GM18511 (cell line): ENCODE measurements at regions not wholly inside any gene's neighbourhood (a gene's known extent, or its start where the extent isn't known, plus 50 kb on each side); places are given as distances from the start of the nearest gene placed in this dataset.

ENCODE experiments used
- ATAC-seq: cut with Tn5 transposase; IDR thresholded peaks from one replicate; pipeline ENCODE4 v1.9.1; 2021; ENCODE audit warnings: mild to moderate bottlenecking, moderate library complexity; ENCODE audit not compliant: unreplicated experiment

DNA sequence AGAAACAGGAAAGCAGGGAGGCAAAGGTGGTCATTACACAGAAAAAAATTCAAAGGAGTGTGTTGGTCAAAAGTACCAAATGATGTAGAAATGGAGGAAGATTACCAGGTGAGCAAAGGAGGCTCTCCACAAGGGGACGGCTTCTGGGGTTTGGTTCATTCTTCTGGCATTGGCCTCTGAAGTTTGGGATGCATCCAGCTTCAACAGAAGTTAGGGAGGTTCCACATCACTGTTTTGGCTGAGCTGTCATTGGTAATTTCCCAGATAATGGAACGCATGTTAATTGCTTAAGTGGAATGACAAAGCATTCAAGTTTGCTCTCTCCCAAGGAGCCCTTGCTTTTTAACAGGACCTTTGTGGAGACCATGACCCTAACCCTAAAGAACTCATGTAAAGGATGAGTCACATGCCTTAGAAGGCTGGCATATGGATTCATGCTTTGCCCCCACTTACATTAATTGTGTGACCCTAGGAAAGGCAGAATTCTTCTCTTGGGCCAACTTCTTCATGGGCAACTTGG lies 398.6 kb downstream of the GPAM start:
- no peak for ATAC-seq

GRCh38 chr10:111785921-111786320 lies 397.6 kb downstream of the GPAM start:
- ATAC-seq = no peak

- no peak for ATAC-seq
Measured at GRCh38 chr10:111789821-111790220, 393.7 kb downstream of the GPAM start.

DNA sequence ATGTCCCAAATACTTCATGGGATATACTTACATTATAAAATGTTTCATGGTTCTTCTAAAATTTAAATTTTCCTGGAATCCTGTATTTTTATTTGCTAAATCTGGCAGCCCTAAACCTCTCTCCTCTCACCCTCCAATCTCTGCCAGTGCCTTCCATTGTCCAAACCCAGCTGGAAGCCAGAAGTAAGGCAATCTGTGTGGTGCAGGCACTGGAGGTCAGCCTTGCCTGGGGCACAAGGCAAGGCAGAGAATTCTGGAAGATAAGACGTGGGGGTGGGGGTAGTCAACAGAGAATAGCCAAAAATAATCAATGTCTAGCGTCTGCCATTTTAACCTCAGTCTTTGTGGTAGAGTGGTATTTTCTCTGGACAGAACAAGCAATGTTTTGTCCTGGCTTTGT lies 381.7 kb downstream of the GPAM start:
- ATAC-seq = no peak

DNA sequence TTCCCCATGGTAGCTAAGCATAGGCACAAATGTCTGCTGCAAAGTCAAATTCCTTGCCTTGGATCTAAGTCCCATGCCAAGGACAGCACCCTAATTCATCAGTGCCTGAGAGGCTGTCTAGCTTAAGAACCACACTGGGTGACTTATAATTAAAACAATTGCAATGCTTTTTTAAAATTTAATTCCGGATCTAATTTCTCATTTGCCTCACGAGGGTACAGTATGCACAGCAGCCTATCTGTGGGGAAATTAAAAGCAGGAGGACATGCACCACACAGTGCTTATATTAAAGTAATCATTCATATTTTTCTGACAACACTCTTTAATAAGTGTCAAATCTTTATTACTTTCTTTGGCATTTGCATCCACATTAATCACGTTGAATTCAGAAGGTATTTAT lies 378.8 kb downstream of the GPAM start:
- no peak for ATAC-seq

DNA sequence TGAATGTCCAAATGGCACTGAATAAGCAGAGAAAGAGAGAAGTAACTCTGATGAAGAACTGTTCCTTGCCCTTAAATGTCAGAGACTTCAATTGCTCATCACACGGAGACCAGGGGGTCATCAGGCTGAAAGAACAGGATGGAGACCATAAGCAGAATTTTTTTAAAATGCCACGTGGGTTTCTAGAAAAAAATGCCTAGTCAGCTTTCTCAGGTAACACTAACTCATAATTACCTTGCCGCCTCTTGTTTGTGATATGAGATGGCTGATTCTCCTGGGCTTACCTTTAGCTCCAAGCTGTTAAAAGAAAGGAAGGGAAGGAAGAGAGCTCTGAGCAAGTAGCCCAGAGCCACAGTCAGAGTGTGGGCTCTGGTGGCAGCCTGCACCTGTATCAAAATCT lies 372.0 kb downstream of the GPAM start:
- ATAC-seq = no peak

GRCh38 chr10:111820471-111820870 lies 363.1 kb downstream of the GPAM start:
- no peak for ATAC-seq

DNA sequence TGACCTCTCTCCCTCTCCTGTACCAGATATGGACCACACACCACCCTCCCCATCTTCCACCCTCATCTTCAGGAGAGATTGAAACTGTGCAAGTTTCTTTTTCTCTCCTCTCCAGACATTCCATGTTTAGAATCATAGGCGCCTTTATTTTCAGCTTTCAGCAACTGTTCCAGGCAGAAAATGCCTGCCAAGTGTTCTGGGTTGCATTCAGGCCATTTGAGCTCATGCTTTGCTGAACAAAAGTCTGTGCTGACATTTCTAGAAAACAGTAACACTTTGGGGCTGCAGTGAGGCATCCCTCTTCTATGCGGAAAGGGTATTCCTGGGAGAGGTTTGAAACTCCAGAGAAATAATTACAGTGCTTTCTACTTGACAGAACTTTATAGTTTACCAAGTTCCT lies 361.7 kb downstream of the GPAM start:
- no peak for ATAC-seq

DNA sequence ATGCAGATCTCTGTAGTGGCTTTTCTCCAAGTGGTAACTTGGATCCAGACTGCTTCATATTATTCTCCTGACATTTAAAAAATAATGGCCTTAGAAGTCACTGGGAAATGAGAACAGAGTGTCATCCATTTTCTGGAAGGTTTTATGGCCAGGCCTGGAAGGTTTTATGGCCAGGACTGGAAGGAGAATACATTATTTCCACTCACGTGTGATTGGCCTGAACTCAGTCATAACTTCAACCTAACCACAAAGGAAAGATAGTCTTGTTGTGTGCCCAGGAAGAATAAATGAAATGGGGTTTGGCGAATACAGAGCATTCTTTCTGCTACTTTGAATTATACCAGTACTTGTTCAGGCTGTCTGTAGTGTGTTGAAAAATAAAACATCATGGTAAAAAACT lies 360.9 kb downstream of the GPAM start:
- ATAC-seq = no peak

DNA sequence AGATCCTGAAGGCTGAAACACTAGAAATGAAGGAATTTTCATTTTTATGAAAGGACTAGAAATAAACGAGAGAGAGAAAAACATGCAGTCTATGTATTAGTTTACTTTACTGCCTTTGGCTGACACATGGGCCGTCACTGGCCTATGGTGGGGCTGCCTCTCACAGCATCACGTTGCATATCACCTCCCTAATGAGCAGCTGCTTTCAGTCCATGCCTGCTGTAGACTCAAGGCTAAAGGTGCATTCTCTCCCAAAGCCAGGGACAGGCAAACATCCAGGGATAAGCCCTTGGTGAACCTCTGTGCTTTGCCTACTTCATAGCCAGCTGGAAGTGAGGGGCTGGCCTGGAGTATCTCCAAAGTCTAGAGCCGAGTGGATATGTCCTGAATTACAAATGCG lies 359.4 kb downstream of the GPAM start:
- no peak for ATAC-seq

DNA sequence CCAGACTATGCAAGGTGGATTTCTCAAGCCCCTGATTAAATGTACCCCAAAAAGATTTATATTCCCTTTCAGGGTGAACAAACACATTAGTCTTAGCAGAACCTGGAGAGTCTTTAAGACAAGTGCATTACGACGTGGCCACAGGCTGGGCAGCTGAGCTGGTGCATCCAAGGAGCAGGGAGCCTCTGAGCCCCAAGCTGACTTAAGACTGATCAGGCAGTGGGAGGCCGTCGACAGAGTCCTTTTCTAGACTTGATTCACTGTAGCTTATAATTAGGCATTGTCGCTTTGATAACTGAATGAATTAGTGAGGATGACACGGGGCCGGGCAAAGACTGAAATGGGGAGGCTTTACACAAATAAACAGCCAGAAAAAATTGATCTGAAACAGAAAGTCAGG lies 353.2 kb downstream of the GPAM start:
- ATAC-seq = no peak

GRCh38 chr10:111831058-111831457 lies 352.5 kb downstream of the GPAM start:
- ATAC-seq = no peak

- ATAC-seq = no peak
Measured at GRCh38 chr10:111833251-111833650, 350.3 kb downstream of the GPAM start.

GRCh38 chr10:111835574-111835973 lies 348.0 kb downstream of the GPAM start:
- ATAC-seq = no peak

- no peak for ATAC-seq
Measured at GRCh38 chr10:111836064-111836463, 347.5 kb downstream of the GPAM start.

GRCh38 chr10:111836571-111836970 lies 347.0 kb downstream of the GPAM start:
- ATAC-seq = no peak

DNA sequence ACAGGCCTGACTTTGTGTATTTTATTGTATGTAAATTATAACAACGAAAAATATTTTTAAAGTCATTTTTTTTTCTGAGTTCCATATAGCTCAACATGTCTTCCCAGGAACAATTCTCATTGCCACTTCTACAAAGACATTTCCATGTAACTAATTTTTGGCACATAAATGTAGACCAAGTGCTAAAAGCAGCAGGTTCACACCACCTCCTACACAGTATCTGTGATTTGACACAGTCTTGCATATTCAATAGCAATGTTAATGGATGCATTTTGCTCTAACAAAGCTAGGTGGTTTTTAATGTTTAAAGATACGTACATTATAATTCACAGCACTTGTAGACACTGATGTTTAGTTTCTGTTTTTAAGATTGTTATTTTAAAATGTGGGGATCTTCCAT lies 346.5 kb downstream of the GPAM start:
- no peak for ATAC-seq

GRCh38 chr10:111837985-111838384 lies 345.6 kb downstream of the GPAM start:
- no peak for ATAC-seq

- no peak for ATAC-seq
Measured at GRCh38 chr10:111840546-111840945, 343.0 kb downstream of the GPAM start.

- ATAC-seq = no peak
Measured at GRCh38 chr10:111852801-111853200, 330.8 kb downstream of the GPAM start.

- no peak for ATAC-seq
Measured at GRCh38 chr10:111856631-111857030, 326.9 kb downstream of the GPAM start.

GRCh38 chr10:111865550-111865949 lies 318.0 kb downstream of the GPAM start:
- ATAC-seq = no peak

DNA sequence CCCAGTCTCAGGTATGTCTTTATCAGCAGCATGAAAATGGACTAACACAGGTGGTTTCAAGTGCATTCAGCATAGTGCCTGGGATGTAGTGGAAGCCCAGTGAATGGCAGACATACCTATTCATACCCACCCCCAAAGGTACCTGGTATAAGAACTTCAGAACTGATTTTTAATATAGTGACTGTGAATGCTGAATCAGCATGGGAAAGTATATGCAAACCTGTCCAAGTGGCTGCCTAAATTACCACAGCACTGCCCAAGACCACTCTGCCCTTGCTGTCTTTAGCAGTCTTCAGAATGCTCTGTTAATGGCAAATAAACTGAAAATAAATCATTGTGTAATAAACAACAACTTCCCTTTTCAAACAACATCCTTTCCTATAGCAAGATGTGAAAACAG lies 312.1 kb downstream of the GPAM start:
- ATAC-seq = no peak

GRCh38 chr10:111872591-111872990 lies 311.0 kb downstream of the GPAM start:
- ATAC-seq = peak; percentile 78
